ENCODE measurements at regions not wholly inside any gene's neighbourhood (a gene's known extent, or its start where the extent isn't known, plus 50 kb on each side); places are given as distances from the start of the nearest gene placed in this dataset.
"Not testable (repeated sequence)": the region's sequence is repeated elsewhere in the genome, so short reads cannot be mapped to it uniquely, and the experiment has no call there.

- no peak for DNase-seq
These were observed 388.4 kb downstream of the NDFIP2 start for GRCh38 chr13:79869326-79869725.

GRCh38 chr13:79867254-79867653 lies 386.3 kb downstream of the NDFIP2 start:
- DNase-seq, result no peak

GRCh38 chr13:79866436-79866835 lies 385.5 kb downstream of the NDFIP2 start:
- no peak for DNase-seq

GRCh38 chr13:79862515-79862914 lies 381.6 kb downstream of the NDFIP2 start:
- no peak for DNase-seq

GRCh38 chr13:79861731-79862130 lies 380.8 kb downstream of the NDFIP2 start:
- DNase-seq, result no peak

- no peak for DNase-seq
These were observed 379.8 kb downstream of the NDFIP2 start for GRCh38 chr13:79860791-79861190.

- DNase-seq, result no peak
These were observed 378.8 kb downstream of the NDFIP2 start for GRCh38 chr13:79859756-79860155.

GRCh38 chr13:79853251-79853650 lies 372.3 kb downstream of the NDFIP2 start:
- no peak for DNase-seq

- no peak for DNase-seq
These were observed 370.4 kb downstream of the NDFIP2 start for GRCh38 chr13:79851318-79851717.

GRCh38 chr13:79847882-79848592 lies 367.1 kb downstream of the NDFIP2 start:
- DNase-seq, result no peak

GRCh38 chr13:79846386-79846785 lies 365.4 kb downstream of the NDFIP2 start:
- no peak for DNase-seq

GRCh38 chr13:79837741-79838450 lies 356.9 kb downstream of the NDFIP2 start:
- DNase-seq, result no peak

- not testable (repeated sequence) for DNase-seq
These were observed 355.2 kb downstream of the NDFIP2 start for GRCh38 chr13:79836121-79836520.

- no peak for DNase-seq
These were observed 353.9 kb downstream of the NDFIP2 start for GRCh38 chr13:79834876-79835275.

GRCh38 chr13:79833991-79834390 lies 353.0 kb downstream of the NDFIP2 start:
- DNase-seq, result no peak

GRCh38 chr13:79831556-79831955 lies 350.6 kb downstream of the NDFIP2 start:
- no peak for DNase-seq

- DNase-seq, result no peak
These were observed 350.0 kb downstream of the NDFIP2 start for GRCh38 chr13:79830945-79831344.

- DNase-seq, result no peak
These were observed 349.5 kb downstream of the NDFIP2 start for GRCh38 chr13:79830426-79830825.

- DNase-seq, result no peak
These were observed 348.9 kb downstream of the NDFIP2 start for GRCh38 chr13:79829880-79830279.

GRCh38 chr13:79825959-79826358 lies 345.0 kb downstream of the NDFIP2 start:
- no peak for DNase-seq

- DNase-seq, result no peak
These were observed 334.1 kb downstream of the NDFIP2 start for GRCh38 chr13:79815041-79815440.

- no peak for DNase-seq
These were observed 331.3 kb downstream of the NDFIP2 start for GRCh38 chr13:79812070-79812850.

- no peak for DNase-seq
These were observed 330.2 kb downstream of the NDFIP2 start for GRCh38 chr13:79811170-79811569.

All from right kidney (tissue), 1 donor.